ENCODE measurements at regions not wholly inside any gene's neighbourhood (a gene's known extent, or its start where the extent isn't known, plus 50 kb on each side); places are given as distances from the start of the nearest gene placed in this dataset.

DNA sequence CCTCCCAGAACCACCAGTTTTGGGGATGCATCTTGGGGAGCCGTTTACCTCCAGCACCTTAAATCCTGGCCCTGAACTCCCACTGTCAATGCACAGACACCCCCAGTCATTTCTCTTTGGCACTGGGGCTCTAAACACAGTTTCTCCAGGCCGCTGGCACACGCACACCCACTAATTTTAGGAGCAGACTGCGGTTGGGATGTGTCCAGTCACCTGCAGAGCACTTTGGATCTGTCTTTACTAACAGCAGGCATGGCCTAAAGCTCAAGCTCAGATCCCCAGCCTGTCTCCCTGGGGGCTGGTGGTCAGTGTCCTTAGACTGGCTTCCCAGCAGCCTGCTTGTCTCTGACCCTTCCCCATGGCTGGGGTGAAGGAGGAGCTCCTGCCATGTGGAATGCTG, 49.9 kb downstream of the SYNE3 start:
- no peak for DNase-seq

DNA sequence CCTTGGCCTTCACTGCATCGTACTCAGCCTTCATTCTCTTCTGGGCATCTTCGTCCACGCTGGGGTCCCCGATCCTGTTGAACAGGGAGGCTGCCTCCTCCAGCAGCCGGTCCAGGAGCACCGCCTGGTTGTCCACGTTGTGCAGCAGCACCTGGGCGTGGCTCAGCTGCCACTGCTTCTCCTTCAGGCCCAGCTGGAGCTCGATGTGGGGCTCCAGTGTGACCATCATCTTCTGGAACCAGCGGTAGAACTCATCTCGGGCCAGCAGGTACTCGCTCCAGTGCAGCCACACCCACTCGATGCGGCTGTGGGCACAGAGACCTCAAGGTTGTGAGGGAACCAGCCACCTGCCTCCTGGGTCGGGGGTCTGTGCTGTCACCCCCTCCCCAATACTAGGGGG, 50.5 kb downstream of the SYNE3 start:
- no peak for DNase-seq

DNA sequence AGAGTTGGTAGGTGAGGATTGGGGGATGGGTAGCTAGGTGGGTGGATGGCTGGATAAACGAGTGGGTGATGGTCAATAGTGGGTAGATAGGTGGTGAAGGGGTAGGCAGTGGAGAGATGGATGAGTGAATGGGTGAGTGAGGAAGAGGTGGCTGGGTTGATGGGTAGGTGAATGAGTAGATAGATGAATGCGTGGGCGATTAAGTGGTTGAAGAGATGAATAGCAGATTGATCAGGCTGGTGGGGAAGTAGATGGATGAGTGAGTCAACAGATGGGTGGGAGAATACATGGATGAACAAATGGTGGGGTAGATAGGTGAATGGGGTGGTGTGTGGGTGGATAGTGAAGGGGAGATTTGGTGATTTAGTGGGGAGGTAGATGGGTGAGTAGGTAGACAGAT, 51.1 kb downstream of the SYNE3 start:
- DNase-seq = no peak

DNA sequence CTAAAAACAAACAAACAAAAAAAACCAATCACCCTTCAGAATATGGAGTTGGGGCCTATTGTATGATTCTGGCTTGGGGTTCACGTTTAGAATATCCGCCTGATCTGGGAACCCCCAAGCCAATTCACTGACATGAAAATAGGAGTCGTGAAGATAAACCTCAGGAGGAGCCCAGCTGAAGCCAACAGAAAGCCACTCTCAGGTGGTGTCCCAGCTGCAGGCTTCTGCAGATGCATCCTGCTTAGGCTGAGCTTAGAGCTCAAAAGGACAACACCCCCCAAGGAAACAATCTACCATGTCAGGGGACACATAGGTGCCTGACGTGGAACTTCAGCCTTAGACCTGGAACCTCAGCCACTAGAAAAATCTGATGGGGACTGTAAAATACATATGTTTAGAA, 51.9 kb downstream of the SYNE3 start:
- DNase-seq = no peak

DNA sequence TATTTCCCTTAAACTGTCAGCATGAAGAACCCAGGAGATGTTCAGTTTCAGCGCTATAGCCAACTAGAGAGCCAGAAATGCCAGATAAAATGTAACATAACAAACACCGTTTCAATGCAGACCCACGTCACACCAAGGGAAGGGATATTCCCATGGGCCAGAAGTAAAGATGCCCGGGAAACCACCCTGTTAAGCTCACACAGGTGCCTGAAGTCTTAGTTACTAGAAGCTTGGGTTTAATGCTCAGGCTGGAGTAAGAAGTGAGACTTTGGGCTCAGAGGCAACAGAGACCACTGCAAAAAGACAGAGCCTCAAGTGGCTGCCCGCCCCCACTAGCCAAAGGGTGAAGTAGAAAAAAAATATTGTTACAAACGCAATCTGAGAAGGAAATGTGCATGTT, 52.3 kb downstream of the SYNE3 start:
- no peak for DNase-seq

DNA sequence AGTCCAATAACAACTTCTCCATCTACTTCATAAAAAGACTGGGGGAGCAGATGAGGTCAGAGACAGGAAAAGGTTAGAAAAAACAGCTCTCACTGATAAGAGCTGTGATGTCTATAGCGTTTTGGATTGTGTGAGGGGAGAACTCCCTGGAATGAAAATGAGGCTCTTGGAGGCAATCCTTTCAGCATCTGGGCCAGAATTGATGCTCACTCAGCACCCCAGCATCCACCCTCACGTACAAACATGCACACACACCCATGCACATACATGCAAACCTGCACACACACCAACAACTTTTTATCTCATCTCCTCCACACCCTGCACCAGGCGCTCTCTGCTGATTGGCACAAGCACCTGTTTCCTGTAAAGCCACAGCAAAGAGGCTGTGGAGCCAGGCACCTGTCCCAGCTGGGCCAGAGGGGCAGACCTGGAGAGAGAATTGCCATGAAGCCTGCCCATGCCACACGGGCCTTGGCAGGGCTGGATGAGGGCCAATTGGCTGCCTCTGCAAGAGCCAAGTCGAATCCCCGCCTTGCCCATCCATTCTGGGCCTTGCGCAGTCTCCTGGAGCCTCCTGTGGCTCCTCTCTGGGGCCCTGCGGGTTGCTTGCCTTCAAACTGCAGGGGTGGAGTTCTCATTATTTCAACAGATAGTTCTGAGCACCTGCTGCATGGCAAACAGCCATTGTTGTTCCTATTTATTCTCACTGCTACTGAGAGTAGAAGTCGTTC, 53.1 kb downstream of the SYNE3 start:
- peak; percentile 91 for DNase-seq

DNA sequence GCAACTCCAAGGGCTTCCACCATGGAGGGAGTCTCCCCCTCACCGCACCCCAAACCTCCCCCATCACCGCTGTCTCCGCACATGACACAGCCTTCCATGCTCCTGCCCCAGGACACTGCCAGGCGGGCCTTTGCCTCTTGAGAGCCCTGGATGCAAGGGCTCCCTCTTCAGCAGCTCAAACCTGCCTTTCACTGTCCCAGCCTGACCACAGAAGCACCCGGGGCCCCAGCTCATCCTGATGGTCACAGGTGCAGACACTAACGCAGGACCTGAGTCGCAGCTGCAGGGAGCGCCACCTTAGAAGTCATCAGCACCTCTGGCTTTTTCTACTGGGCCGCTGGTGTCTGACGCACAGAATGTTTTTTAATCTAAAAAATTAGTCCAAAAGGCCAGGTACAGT, 54.0 kb downstream of the SYNE3 start:
- no peak for DNase-seq

DNA sequence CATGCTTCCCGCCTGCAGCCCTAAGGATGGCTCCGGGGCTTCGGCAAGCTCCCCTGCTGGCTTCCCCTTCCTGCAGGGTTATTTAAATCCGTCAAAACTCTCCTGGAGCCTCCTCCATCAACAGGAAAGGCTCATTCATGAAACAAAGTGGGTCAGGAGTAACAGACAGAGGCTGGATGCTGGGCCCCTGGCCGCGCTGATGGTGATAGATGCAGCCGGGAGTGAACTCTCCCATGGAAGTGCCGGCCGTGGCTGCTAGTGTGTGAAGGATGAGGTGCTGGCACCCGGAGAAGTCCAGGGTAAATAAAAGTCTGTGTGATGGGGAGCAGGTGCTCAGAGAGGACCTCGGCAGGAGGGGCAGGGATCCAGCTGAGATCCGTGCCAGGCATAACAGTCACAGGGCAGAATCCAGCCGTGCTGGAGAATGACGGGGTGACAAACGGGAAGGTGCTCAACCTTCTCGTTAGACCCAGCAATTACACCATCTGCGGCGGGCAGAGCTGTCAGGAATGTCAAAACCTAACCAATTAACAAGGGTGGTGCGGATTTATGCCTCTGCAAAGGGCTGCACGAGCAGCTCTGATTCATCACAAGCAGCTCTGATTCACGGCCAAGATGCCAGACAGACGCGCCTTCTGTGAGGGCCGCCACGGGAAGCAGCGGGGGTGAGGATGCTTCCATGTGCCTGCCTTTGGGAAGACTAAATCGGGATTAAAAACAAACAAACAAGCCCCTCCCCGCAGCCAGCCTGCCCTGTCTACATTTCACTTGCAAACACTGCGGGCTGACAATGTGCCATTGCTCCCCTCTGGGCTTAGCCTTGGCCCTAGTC, 55.6 kb downstream of the SYNE3 start:
- DNase-seq = peak; percentile 94

DNA sequence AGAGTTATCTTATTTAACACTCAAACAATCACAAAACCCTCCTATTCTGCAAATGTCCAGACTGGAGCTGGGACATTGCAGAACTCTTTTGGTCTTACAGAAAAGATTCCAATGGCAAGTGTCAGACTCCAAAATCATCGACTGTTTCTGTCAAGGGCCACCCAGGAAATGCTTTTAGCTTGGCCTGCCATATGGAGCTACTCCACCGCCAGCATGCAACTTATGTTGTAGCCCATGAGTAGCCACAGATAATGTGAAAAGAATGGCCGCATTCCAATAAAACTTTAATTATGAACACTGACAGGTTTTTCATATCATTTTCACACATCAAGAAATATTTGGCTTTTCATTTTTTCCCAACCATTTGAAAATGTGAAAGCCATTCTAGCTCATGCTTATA, 57.5 kb downstream of the SYNE3 start:
- no peak for DNase-seq

DNA sequence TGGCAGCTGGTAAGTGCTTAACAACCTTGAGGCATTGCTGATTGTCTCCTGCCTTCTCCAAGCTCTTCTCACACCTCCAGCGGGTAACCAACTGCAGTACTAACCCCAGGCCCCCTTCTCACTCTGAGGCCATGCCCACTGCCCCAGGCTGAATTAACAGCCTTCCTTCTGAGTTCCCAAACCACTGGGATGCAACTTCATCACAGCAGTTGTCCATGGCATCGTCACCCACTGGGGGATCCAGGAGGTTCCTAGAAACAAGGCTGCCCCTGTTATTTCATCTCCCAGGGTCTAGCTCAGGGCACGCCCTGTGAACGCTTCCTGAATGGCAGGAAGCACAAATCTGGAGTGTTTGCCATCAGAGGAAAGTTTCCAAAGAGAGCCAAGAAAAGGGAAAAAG, 58.0 kb downstream of the SYNE3 start:
- DNase-seq = no peak

DNA sequence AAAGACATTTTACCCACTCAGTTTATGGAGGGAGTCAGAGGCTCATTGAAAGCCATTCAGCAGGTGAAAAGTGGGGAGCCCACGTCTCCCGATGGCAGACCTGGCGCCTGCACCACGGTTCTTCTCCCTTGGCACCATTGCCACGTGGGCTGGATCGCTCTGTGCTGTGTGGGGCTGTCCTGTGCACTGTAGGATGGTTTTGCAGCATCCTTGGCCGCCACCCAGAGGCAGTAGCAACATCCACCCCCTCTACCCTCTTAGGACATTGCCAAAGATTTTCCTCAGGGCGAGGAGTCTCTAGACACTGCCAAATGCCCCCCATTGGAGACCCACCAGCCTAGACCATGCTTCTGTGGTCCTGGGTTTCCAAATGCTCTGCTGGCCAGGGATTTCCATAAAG, 60.2 kb downstream of the SYNE3 start:
- DNase-seq = no peak

DNA sequence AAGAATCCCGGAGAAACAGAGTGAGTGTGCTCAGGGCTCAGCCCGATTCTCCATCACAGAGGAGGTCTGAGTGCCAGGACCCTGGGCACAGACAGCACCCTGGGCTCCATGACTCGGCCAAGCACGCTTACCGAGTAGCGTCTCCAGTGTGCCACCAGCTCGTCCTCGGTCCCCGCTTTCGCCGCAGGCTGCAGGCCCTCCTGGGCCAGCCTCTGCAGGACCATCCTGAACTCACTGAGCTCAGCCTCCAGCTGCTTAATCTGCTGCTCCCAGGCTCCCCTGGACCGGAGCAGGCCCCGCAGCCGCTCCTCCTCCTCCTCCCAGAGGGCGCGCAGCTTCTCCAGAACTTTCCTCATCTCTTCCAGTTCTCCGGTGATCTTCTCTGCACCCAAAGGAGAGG, 61.2 kb downstream of the SYNE3 start:
- DNase-seq = no peak

DNA sequence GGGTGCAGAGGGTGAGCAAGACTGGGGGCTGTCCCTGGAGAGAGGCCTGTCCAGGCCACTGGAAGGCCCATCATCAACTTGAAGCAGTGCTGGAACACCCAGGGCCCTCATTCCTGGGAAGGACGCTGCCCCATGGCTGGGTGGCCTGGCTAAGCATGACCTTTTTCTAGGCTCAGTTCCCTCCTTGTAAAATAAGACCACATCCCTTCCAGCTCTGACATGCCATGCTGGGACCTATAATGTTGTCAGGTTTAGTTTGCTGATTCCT, 62.8 kb downstream of the SYNE3 start:
- DNase-seq = no peak

DNA sequence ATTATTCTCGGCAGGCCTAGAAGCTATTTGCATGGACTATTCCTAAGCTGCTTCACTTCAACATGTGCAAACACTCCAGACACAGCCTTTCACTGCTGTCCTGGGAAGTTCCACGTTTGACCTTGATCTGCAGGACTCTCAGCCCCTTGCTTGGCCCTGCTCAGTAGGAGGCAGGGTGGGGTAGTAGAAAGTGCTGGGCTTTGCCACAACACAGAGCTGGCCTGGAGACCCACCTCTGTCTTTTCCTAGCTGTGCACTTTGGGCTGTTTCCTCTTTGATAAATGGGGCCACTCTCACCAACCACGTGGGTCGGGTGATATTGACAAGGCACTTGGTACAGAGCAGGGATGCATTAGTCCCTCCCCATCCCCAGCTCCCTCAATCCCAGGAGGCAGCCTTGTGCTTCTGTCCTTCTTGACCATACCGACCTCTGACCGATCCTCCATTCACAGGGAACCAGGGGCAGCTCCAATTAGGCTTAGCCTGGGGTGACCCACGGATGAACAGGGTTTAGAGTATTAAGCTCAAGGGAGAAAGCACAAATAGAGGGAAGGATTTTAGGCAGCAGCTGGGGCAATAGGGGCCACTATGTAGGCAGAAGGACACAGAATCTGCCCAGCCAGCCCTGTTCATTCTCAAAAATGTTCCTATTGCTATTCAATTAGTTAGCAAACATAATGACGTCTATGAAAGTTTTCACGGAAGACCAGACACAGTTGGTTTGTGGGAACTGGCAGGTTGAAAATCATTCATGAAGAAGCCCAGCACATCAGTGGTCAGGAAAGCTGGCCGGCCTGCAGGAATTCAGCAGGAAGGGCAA, 63.3 kb downstream of the SYNE3 start:
- no peak for DNase-seq

DNA sequence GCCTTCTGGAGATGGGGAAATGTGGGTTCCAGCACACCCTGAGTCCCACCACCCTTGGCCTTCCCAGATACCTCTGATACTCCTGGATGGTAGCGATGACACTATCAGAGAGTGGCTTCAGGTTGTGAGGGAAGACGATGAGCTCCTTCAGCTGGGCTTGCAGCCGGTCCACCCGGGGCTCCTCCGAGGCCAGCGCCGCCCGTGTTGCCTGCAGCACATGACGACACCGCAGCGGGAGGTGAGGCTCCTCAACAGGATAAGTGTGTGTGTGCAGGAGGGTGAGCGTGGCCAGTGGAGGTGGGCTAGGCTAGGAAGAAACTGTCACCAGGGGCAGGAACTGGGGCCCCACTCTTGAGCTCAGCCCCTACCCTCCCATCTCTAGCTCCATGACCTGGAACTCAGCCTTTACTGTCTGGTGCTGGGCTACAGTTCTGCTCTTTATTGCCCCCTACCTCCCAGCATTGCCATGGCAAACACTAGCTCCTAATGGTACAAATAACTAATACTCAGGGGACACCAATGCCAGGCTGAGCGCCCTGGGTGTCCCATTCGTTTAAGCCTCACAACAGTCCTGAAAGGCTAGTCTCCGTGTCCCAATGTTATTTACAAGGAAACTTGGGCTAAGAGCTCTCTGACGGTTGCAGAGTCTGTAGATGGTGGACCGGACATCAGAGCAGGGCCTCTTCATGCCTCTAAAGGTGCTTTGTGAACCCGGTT, 64.1 kb downstream of the SYNE3 start:
- DNase-seq = peak; percentile 24

DNA sequence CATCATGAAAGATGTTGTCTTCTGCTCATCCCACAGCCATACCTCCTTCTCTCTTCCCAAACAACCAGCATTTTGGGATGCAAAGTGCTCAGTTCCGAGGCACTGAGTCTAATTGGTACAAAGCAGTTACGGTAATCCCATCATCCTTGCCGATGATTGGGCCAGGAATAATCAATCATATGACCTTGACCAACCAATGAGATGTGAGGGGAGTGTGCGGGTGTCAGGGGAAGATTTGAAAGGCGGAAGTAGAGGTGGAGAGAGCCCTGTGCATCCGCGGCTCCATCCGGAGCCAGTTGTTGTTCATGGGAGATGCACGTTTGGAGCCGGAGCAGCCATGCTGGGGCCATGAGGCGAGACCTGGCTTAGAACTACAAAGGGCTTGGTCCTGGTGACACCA, 67.3 kb downstream of the SYNE3 start:
- DNase-seq = no peak

DNA sequence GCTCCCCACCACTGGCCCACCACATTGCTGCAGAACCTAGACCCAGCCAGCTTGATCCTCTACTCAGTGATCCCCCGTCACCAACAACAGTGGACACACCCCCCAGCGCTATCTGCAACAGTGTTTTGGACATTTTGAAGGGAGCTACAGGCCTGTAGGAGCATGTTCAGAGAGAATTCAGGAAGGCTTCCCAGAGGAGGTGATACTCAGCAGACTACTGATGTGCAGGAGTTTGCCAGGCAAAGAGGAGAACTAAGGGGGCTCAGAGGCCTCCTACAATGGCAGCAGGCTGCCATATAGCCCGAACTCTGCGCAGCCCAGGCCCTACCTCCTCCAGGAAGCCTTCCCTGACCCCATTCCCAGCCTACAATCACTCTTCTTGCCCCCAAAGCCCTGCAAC, 70.0 kb downstream of the SYNE3 start:
- DNase-seq = no peak

DNA sequence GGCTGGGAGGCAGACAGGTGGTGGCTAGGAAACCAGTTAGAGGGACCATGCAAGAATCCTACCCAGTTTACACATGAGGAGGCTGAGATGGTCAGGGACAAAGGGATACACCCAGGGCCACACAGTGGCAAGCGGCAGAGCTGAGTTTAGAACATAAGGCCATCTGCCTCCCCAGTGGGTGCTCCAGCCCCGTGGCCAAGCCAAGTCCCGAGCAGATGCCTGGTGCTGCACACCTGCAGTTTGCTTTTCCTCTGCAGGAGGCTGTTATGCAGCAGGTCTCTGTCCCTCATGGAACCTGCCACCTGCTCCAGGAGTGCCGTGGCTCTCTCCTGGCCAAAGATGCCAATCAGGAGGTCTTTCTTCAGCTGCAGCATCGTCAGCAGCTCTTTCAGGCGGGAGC, 70.8 kb downstream of the SYNE3 start:
- DNase-seq = peak; percentile 30

DNA sequence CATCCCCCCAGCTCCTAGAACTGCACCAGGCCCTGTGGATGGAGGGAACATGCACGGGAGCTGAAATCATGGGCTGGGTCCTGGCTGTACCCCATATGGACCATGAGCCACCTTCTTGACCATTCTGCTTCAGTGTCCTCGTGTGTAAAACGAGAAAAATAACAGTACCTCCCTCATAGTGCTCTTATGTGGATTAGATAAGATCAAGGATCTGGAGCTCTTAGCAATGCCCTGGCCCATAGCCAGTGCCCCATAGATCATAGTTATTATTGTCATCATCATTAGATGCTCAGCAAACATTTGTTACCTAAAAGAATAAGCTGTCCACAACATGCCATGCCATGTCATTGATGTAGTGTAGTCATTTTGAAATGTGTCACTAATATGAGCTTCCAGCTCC, 71.3 kb downstream of the SYNE3 start:
- no peak for DNase-seq

DNA sequence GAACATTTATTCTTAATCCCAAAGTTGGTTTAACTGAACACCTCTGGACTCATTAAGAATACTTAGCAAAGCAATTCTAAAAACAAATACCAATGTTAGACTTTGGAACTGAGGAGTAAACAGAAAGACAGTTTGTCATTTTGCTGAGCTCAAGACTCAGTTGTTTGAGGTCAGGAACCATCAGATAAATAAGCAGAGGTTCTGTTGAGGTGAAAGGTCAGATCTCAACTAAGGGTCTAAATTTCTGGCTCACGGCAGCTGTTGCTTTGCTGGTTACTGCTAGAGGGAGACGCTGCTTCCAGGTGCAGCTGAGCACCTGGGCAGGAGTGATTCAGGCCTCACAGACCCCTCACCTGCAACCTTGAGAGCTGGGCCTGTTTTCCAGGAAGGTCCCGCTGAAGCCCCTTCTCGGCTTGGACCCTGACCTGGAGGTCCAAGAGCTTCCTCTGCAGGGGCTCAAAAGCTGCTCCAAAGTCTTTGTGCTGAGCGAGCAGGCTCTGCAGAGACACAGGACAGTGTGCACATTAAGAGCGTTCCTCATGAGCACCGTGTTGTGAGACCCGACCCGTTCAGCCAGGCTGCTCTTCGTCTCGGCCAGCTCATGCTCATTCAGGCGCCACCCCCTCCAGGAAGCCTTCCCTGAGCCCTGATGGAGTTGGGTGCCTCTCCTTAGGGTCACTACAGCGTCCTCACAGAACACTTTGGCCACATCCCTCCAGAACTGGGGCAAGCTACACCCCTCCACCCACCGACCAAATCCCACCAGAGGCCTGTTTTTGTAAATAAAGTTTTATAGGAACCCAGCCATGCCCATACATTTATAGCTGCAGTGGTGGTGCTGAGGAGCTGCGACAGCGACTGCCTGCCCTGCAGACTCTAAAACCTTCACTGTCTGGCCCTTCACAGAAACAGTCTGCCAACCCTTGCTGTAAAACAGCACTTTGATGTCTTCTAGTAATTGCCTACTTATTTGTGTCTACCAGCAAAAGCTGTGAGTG, 72.0 kb downstream of the SYNE3 start:
- no peak for DNase-seq

DNA sequence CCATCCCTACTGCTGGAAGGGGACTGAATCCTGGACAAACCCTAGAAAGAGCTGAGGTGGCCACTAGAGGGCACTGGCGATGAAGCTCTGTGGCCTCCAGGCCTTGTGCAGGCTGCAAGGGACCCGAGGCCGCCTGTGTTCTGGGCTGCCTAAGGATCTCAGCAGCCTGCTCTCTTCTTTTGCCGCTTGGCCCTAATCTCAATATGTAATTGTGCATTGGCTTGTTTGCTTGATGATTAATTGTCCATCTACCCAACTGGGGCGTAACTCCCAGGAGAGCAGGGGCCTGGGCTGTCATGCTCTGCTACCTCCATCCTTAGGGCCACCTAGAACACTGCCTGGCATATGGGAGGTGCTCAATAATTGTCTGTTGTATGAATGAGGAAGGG, 73.8 kb downstream of the SYNE3 start:
- peak; percentile 81 for DNase-seq

DNA sequence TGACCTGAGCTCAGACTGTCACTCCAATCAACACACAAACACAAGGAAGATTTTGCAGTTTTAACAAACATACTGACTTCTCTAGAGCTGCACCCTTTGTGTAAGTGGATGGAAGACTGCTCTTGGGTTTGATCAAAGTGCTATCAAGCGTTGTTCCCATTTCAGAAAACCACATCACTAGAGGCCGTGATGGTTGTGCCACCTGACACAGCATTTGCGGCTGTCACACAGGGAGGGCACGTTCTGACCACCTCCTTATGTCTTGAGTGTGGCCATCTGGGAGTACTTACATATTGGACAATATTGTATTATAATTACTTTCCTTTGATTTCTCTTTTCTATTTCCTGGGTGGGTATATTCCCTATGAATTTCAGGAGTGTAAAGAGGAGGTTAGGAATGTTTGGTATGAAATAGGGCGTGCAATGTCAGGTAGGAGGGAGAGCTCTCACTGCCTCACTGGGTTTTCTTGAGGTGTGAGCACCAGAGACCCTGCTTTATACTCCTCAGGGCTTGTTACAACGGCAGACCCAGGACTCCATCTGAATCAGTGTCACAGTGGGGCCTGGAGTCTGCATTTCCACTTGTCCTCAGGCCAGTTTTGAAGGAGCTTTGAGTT, 74.3 kb downstream of the SYNE3 start:
- no peak for DNase-seq
